ENCODE measurements at regions not wholly inside any gene's neighbourhood (a gene's known extent, or its start where the extent isn't known, plus 50 kb on each side); places are given as distances from the start of the nearest gene placed in this dataset.

- DNase-seq = no peak
Observed at GRCh38 chr4:158007566-158007965, 165.3 kb downstream of the GASK1B start.

GRCh38 chr4:158006990-158007389 lies 165.8 kb downstream of the GASK1B start:
- no peak for DNase-seq

- no peak for DNase-seq
Observed at GRCh38 chr4:158005021-158005420, 167.8 kb downstream of the GASK1B start.

GRCh38 chr4:158004101-158004500 lies 168.7 kb downstream of the GASK1B start:
- DNase-seq = no peak

- DNase-seq = no peak
Observed at GRCh38 chr4:158003212-158003611, 169.6 kb downstream of the GASK1B start.

- DNase-seq = no peak
Observed at GRCh38 chr4:158002173-158002572, 170.7 kb downstream of the GASK1B start.

- DNase-seq = no peak
Observed at GRCh38 chr4:158001756-158002155, 171.1 kb downstream of the GASK1B start.

- no peak for DNase-seq
Observed at GRCh38 chr4:157999723-158000122, 173.1 kb downstream of the GASK1B start.

GRCh38 chr4:157997296-157997695 lies 175.5 kb downstream of the GASK1B start:
- no peak for DNase-seq

- no peak for DNase-seq
Observed at GRCh38 chr4:157996061-157997028, 176.5 kb downstream of the GASK1B start.

- DNase-seq = no peak
Observed at GRCh38 chr4:157994863-157995262, 178.0 kb downstream of the GASK1B start.

- no peak for DNase-seq
Observed at GRCh38 chr4:157992948-157993839, 179.6 kb downstream of the GASK1B start.

GRCh38 chr4:157992038-157992705 lies 180.7 kb downstream of the GASK1B start:
- DNase-seq = no peak

- no peak for DNase-seq
Observed at GRCh38 chr4:157988641-157989040, 184.2 kb downstream of the GASK1B start.

GRCh38 chr4:157984285-157984911 lies 188.4 kb downstream of the GASK1B start:
- no peak for DNase-seq

- DNase-seq = no peak
Observed at GRCh38 chr4:157983300-157983699, 189.5 kb downstream of the GASK1B start.

GRCh38 chr4:157980158-157980557 lies 192.7 kb downstream of the GASK1B start:
- DNase-seq = no peak

- peak; percentile 59 for DNase-seq
Observed at GRCh38 chr4:157978680-157979361, 194.0 kb downstream of the GASK1B start.

- DNase-seq = no peak
Observed at GRCh38 chr4:157977086-157977485, 195.7 kb downstream of the GASK1B start.

- DNase-seq = no peak
Observed at GRCh38 chr4:157973297-157973696, 199.5 kb downstream of the GASK1B start.

GRCh38 chr4:157964463-157964862 lies 208.4 kb downstream of the GASK1B start:
- no peak for DNase-seq

Measured in right kidney (tissue), 1 donor.